GM21390 (cell line): ENCODE measurements at regions not wholly inside any gene's neighbourhood (a gene's known extent, or its start where the extent isn't known, plus 50 kb on each side); places are given as distances from the start of the nearest gene placed in this dataset.

ENCODE experiments used
- ATAC-seq: cut with Tn5 transposase; IDR thresholded peaks from one replicate; pipeline ENCODE4 v1.9.1; 2021; ENCODE audit not compliant: unreplicated experiment

DNA sequence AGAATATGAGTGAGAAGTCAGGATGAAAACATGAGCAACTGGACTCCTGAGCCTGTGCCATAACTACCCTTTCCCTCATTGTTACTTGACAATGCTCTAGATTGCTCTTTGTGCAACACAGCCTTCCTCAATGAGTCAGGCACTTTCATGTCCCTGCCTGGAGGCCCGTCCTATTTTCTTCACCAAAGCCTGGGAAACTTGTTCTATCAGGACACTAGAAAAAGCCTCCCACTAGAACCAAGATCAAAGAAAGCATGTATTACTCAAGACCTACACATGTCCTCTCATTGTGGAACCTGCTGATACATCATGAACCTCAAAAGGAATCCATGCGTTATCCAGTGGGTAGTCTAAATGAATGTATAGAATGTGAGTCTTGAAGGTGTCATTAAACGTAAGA is 624.5 kb downstream of the TOX3 start:
- ATAC-seq, result no peak

DNA sequence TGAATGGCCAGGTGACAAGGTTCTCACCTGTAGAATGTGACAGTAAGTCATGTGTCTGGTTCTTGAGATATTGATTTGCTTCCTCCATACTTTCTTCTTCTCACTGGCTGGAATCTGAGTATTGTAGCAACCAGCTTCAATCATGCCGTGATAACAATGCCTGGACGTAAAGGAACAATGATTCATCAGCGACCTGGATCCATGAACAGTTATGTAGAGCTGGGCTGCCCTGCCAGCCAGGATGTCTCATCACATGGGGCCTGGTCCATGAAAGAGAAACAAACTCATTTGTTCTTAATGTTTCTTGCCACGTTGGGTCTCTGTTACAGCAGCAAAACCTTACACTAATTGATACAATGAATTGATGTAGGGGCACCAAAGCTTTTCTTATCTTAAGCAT is 627.2 kb downstream of the TOX3 start:
- ATAC-seq, result no peak

DNA sequence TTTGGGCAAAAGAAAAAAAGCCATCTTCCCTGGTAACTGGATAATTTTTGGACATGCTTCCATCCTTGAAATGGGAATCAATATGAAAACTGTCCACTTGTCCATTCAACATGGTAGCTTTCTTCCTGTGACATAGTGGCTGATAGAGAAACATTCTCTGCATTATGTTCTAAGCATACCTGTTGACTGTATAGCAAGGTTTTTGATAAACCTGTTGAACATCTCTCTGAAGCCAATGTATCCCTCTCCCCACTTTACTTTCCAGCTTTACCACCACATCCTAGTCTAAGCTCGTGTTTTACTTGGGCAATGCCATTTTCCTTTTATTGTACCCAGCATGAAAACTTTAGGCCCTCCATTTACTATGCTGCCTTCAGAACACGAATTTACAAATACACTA is 630.1 kb downstream of the TOX3 start:
- ATAC-seq, result no peak

DNA sequence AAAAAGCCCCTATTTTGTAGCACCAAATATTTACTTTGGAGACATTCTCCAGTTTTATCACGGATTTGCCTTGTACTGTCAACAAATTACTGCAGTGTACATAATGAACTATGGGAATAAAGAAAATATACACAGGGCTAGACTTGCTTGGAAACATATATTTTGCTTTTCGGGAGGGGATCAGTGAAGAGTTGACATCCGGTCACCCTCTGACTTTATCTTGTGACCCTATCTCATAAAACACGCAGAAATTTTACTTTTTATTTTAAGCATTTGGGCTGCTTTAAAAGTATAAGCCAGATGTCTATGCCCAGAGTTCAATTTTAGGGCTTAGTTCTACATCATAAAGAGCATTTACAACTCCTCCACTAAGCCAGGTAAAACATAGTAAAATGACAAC is 630.7 kb downstream of the TOX3 start:
- ATAC-seq, result no peak

DNA sequence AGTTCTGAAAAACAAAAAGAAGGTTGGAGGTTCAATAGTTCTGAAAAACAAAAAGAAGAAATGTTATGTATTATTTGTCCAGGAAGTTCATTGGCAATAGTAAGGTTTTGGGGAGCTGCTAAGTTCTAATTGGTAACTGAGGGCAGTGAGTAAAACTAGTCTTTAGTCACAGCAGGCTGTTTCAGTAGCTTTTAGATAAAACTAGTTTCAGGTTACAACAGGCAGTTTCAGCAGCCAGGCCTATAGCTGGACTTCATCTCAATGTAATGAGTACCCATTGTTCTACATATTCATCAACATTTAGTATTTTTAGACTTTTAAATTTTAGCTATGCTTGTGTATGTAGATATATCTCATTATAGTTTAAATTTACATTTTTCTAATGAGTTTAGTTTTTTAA is 639.3 kb downstream of the TOX3 start:
- no peak for ATAC-seq

DNA sequence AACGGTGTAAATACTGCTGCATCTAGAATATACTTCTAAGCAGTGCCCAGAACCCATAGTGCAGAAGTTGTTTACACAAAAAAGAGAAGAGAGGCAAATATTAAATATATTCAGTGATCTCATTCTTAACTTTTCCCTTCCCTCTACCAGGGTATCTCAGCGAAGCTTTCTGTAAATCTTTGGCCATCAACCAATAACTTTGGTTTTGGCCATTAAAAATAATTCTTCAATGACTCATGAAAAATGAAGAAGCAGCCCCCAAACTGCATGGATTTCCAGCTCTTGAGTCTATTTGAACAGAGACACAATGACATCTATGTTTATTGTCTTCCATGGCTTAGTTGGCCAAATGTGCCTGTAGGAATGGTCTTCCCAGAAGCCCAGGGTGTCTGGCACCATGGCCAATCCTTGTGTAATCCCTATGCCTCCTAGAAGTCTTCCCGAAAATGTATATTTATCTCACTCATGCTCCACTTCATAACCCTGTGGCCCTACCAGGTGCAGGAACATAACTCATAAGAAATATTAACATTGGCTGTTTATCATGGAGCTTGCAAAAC is 646.6 kb downstream of the TOX3 start:
- no peak for ATAC-seq

DNA sequence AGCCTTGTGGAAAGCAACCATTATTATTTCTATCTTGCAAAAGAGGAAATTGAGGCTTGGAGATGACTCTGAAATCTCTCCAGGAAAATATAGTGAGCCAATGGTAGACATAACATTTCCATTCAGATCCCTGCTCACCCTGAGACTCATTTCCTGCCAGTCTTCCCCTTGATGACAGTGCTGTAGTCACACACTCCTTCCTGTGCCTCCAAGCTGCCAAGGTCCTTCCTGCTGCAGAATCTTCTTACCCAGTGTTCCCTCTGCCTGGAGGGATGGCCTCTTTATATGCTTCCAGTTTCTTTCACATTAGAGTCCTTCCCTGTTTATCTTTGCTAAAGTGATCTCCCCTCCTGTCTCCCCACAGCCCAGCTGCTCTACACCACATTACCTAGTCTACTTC is 648.1 kb downstream of the TOX3 start:
- no peak for ATAC-seq

DNA sequence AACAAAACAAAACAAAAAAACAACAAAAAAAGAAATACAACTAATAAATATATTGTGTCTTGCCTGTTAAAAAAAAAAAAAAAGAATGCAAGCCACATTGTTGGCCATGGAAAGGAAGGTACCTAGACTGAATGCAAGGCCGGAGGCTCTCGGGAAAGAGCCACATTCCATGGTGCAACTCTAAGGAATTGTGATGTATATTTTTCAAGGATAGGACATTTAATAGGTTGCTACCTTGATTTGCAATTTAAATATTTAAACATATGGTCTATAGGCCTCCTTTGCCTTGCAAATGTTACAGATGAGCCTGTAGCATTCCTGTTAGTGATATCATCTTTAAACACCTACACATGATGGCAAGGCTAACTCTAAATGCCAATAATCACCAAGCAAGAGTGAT is 650.9 kb downstream of the TOX3 start:
- ATAC-seq, result no peak

DNA sequence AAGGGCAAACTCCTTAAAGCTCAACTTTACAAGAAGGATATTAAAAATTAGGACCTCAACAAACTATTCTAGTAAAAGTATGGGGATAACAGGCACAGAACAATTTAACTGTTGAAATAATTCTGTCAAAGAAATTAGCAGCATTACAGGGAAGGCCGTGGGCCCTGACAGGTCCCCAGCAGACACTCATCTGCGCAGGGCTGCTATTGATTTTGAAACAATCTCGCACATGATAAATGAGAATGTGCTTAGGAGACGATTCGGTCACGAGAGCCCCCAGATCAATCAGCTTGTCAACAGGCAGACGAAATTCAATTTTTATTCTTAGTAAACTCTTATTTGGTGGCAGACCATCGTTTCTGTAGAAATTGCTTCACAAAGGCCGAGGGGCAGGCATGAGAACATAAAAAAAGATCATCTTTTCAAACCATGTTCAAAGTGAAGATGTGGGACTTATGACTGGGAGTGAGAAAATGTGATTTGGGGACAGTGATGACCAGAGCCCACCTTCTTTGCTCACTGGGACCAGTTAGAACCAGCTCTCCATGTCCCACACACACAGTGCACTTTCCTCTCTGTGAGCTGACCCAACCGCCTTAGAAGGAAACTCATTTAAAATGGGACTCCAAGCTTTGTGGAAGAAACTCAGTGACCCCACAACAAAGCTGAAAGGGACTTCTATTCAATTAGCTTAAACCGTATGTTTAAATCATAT is 654.5 kb downstream of the TOX3 start:
- no peak for ATAC-seq

DNA sequence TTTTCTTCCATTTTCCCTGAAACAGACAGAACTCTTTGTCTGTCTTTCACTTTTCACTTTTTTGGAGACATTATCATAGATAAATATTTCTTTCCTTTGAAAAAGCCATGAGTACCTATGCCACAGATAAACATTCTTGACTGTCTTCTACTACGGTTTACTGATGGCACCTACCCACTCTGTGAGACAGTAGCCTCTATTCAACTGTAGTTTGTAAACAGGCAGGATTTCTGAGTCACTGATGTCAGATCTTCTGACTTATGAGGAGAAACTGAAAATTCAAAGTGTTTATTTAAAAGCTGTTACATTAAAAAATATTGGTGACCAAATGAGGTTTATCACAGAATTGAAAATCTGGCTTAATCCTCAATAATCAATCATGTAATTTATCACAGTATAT is 658.4 kb downstream of the TOX3 start:
- no peak for ATAC-seq

DNA sequence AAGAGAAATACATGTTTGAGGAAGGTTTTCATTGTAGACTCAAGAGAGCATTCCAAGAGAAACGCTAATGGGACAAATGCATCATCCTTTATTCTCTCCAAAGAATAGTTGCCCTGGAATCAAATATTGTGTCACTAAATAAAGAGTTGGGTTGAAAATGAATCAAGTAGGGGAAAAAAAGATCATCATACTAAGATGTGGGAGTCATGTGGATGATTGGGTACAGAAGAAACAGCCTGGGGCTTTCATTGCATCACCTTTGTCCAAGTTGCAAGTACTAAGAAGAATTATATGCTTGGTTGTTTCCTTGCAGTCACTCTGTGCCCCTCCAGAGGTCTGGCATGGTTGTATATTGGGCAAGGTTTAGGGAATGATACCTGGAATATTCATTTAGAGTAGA is 658.9 kb downstream of the TOX3 start:
- no peak for ATAC-seq

DNA sequence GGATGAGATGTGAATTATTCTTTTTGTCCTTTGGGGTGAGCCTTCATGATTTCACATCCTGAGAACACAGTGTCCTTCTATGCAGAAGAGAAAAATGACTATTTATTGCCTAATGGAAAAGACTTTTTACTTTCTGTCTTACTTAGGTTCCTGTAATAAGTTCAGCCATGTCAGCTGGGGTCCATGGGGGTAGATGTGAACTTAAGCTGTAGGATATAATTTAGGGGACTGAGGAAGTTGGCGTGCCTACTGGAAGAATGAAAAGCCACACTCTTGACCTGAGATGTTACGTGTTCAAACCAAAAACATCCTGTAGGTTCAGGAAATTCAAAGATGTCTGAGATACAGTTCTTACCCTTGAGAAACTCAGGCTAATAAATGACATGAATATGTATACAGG is 660.5 kb downstream of the TOX3 start:
- ATAC-seq, result no peak

DNA sequence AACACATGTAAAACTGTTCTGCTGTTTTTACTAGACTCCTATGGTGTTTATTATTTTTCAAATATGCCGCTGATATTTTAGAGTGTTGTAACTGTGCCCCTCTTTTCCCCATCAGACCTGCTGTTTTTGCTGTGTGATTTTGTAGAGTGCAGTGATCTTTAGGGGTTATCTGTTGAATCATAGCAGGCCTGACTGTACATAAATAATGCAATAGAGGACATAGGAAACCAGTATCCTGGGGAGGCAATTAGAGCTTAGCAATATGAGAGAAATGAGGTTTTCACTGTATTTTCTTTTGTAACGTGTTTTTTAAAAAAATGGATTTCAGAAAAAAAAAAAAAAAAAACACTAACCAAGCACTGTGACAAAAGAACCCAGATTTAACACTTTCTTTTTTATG is 662.2 kb downstream of the TOX3 start:
- ATAC-seq, result no peak

DNA sequence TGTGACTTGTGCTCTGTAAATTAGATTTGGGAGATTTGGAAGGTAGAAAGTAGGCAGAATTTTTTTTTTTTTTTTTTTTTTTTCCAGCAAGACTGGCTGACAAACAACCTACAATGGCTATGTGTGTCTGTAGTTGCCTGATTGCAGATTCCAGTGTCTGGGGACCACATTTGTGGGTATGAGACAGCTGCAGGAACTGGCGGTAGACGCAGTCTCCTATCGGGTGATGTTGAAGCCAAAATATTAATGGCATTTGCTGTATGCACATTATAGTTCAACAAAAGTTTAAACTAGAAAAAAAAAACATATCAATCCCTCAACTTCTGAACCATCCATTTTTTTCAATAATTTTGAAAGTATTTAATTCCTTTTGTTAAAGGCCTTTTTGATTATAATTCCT is 665.2 kb downstream of the TOX3 start:
- ATAC-seq, result no peak

DNA sequence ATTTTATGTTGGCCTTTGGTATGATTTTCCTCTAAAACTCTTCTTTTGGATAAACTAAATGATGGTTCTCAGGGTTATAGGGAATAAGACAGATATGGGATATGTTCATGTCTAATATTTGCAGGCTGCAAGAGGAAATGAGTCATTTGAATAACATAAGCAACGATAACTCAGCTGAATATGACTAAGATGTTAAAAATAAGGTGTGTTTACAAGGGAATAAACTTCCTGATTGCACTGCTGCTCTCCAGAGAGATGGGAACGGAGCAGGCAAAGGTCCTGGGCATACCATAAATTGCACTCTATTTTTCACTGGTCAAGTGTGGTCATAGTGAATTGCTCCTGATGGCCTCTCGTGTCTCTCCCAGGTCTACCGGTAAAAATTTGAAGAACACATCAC is 666.2 kb downstream of the TOX3 start:
- no peak for ATAC-seq

DNA sequence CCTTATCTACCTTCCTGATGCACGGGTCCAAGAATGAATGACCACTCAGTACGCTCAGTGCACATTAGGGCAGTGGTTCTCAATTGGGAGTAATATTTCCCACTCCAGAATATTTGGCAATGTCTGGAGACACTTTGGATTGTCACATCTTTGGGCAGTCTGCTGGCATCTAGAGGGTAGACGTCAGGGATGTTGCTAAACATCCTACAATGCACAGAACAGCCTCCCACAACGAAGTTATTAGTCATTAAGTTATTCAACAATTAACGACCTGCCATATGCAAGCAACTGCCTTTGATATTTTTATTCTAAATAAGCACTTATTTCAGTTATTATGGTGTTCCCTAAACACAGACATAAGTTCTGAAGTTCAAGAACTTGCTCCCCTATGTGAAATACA is 669.3 kb downstream of the TOX3 start:
- ATAC-seq, result no peak

DNA sequence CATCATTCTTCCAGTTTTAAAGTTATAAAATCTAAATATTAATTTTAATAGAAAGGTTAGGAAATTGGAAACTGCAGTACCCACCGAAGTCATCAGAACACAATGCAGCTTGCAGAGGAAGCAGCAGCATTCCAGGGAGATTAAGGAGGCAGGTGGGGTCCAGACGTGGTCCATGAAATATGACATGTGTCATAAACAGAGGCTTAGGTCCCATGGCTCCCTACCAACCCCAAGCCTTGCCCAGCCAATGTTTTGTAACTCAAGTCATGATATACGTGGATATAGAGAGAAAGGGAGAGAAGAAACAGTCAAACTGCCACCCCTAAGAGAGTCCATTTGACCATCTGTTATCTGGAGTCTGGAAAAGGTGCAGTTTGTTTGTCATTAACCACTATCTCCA is 670.0 kb downstream of the TOX3 start:
- no peak for ATAC-seq

DNA sequence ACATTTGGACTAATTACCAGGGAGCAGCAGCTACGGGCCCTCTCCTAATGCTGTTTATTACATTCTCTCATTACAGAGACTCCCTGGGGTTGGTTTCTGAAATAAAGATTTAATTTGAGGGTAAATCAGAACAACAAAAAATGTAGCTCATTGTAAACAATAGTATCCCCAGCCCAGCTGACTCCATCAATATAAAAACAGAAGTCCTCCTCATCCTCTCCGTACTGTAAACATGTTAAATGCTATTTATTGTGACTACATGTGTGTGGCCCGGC is 670.4 kb downstream of the TOX3 start:
- no peak for ATAC-seq

DNA sequence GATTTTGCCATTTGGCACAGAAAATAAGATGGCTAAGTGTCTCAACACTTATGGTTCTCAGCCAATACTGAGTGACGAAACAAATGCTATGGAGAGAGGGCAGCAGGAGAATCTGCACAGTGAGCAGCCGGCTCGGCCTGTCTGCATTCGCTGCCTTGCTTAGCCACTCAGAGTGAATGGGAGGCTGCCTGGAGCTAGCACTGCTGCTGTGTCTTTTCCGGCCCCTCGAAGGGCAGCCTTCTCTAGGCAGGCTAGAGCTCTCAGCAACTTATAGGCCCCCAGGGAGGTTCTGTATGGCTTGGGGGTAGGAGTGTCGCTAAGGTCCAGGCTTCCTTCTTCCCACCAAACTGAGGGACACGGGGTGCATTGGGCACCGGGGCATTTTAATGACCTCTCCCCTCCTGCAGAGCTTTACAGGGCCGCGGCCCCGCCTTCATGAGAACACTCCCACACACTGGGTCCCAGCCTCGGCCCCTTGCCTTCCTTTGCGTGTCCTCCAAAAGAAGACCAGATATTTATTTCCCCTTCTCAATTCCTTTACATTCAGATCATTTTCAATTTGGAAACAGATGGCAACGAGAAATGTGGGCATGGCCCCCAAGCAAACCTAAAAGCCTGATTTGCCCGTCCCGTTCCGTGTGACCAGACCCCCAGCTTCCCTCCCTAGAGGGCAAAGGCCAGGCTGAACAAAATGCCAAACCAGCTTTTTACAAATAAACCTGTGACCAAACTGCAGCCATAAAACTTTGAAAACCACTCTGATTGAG is 670.9 kb downstream of the TOX3 start:
- ATAC-seq, result no peak

DNA sequence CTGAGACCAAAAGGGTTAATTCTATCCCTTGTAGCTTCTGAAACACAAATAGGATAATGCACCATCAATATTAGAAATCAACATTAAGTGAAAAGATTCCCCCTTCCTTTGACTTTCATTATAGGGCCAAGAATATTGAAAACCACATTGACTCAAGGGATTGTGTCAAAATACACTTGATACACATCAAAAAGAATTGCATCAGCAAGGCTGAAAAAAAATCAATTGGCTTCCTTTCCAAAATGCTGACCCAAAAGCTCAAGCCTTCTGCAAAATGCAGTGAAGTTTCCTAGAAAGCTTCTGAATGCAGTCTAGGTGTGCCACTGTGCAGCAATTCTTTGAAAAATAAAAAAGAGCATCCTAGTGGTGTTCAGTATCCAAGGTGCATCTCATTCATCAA is 674.4 kb downstream of the TOX3 start:
- ATAC-seq, result no peak

DNA sequence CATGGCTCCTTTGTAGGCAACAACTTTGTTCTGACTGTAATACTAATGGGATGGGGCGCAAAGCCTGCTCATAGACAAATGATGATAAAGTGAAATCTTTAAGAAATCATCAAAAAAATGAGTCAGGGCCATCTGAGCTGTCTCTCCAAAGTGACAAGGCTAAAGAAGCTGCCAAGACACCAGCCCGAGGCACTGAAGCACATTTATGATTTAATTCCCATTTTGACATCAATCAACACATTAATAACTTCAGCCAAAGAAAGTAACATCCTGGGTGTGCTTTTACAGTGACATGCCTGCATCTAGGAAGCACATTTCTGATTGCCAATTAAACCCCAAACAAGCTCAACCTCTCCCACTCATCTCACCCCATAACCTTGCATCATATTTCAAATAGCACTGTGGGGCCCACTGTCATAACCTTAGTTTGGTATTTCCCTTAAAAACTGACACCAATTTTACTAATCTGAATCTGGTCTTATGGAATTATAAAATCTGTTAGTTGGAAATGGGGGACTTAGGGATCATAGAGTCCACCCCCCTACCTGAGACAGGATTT is 676.6 kb downstream of the TOX3 start:
- ATAC-seq, result no peak

DNA sequence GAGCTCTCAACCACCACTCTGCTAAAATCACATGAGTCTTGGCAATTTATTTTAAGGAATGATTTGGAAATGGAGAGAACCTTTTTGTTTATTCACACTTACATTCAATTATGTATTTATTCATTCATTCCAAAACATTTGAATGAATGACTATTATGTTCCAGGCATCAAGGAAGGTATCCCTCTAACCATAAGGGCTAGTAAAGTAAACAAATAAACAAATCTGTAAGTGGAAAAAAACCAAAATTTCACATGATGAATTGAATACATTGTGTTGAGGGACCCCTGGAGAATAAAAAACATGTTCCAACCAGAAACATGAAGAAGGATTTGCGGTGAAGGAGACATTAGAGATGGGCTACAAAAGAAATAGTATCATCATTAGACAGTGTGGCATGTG is 677.8 kb downstream of the TOX3 start:
- no peak for ATAC-seq

DNA sequence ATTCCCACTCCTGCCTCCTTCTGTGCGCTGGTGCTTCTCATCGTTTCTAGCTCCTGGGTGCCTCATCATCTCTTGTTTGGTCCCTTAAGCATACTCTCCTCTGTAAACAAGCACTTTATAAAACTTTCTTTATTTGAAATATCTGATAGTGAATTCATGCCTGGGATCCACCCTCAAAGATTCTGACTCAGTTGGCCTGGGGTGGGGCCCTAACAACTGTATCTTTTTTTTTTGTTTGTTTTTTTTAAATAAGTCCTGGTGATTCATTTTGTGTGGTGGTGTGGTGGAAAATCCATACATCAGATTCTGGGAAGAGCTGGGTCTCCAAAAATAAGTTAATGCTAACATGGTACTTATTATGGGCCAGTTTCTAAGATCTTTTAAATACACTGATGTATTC is 678.3 kb downstream of the TOX3 start:
- no peak for ATAC-seq
